Fibroblast of lung (primary cell): ENCODE measurements at regions not wholly inside any gene's neighbourhood (a gene's known extent, or its start where the extent isn't known, plus 50 kb on each side); places are given as distances from the start of the nearest gene placed in this dataset.

Source experiments
- DNase-seq, 2 donors: peaks; one replicate each; pipeline versions ENCODE4 v3.0.0 to v3.0.0-alpha.2; 2010; ENCODE audit warnings: low read depth in 2 of 2
- H2AFZ ChIP-seq: 2 replicates; pipeline ENCODE4 v1.5.1; 2012; ENCODE audit warnings: low read length, control low read depth, inconsistent platforms
- H3K27ac ChIP-seq: 2 replicates; pipeline ENCODE4 v1.5.1; 2011; ENCODE audit warnings: low read length, control low read depth; ENCODE audit not compliant: insufficient read depth
- H3K27me3 ChIP-seq: 2 replicates; pipeline ENCODE4 v1.5.1; 2011; ENCODE audit warnings: mild to moderate bottlenecking, low read length; ENCODE audit not compliant: control insufficient read depth, insufficient read depth
- H3K36me3 ChIP-seq: 2 replicates; pipeline ENCODE4 v1.5.1; 2011; ENCODE audit warnings: low read length; ENCODE audit not compliant: control insufficient read depth, insufficient read depth
- H3K4me1 ChIP-seq: 2 replicates; pipeline ENCODE4 v1.5.1; 2011; ENCODE audit warnings: low read length; ENCODE audit not compliant: control insufficient read depth, insufficient read depth; ENCODE audit errors: extremely low read depth
- H3K4me2 ChIP-seq: 2 replicates; pipeline ENCODE4 v1.5.1; 2011; ENCODE audit warnings: low read length, control low read depth; ENCODE audit not compliant: insufficient read depth; ENCODE audit errors: extremely low read depth
- H3K4me3 ChIP-seq, 4 experiments: fragments of 200-600 bp in 1 of 4; sonication (generic) in 1 of 4; replicated peaks in 1 of 4; 2 replicates each; pipeline ENCODE4 v1.5.1; 2011 to 2016; ENCODE audit warnings: low read length in 4 of 4, low read depth in 3 of 4, mild to moderate bottlenecking in 3 of 4, control low read depth in 2 of 4, inconsistent platforms in 1 of 4, mixed read lengths in 1 of 4; ENCODE audit not compliant: insufficient read depth in 1 of 4; ENCODE audit errors: control extremely low read depth in 1 of 4
- H3K79me2 ChIP-seq: 2 replicates; pipeline ENCODE4 v1.5.1; 2012; ENCODE audit warnings: mild to moderate bottlenecking, low read length, inconsistent platforms; ENCODE audit not compliant: control insufficient read depth, insufficient read depth
- H3K9ac ChIP-seq: 2 replicates; pipeline ENCODE4 v1.5.1; 2011; ENCODE audit warnings: mild to moderate bottlenecking, low read length, control low read depth; ENCODE audit not compliant: insufficient read depth
- H3K9me3 ChIP-seq: 2 replicates; pipeline ENCODE4 v1.5.1; 2012; ENCODE audit warnings: low read depth, low read length; ENCODE audit not compliant: control insufficient read depth, insufficient read depth
- H4K20me1 ChIP-seq: 2 replicates; pipeline ENCODE4 v1.5.1; 2011; ENCODE audit warnings: low read length; ENCODE audit not compliant: control insufficient read depth, insufficient read depth; ENCODE audit errors: extremely low read depth
- EZH2 ChIP-seq: IDR thresholded peaks from 2 replicates; pipeline ENCODE4 v1.5.1; 2012; ENCODE audit warnings: low read length, control low read depth, mild to moderate bottlenecking; ENCODE audit errors: missing control alignments
- TF ChIP-seq, protein P1 (sequence below), 2 donors: IDR thresholded peaks in 1 of 2; conservative IDR thresholded peaks in 1 of 2; 1 replicate in 1 of 2; 2 replicates in 1 of 2; pipeline ENCODE4 v1.5.1; 2011 to 2012; ENCODE audit warnings: low read length in 2 of 2, control low read depth in 1 of 2, inconsistent platforms in 1 of 2, low read depth in 1 of 2, mild to moderate bottlenecking in 1 of 2

DNA sequence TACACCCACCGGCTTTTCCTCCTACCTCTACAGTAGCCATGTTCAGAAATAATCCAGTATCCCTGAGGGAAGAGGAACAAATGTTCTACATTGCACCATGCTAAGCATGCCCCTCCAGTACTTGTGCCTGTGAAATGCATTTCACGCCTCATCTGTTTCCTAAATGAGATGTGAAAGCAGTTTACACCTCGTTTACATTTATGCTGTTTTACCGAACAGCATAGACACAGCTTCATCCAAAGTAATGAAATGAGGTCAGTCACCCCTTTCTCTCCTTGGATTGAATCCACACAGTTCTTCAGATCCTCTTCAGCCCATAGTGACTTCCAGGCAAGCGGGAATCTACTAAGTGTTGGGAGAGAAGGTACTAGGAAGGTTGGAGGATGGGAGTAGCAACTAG, 514.3 kb downstream of the PDCD6IP start:
- H3K27me3 ChIP-seq, result no peaks in the 10 kb centered on the region
- H3K9ac ChIP-seq, result no peak overlapping the region
- H3K4me1 ChIP-seq, result no peaks in the 10 kb centered on the region
- no peaks in the 10 kb centered on the region for H3K79me2 ChIP-seq
- no peaks in the 10 kb centered on the region for H3K36me3 ChIP-seq
- no peak overlapping the region for H2AFZ ChIP-seq
- TF ChIP-seq EZH2, result no peak
- TF ChIP-seq, protein P1, sequence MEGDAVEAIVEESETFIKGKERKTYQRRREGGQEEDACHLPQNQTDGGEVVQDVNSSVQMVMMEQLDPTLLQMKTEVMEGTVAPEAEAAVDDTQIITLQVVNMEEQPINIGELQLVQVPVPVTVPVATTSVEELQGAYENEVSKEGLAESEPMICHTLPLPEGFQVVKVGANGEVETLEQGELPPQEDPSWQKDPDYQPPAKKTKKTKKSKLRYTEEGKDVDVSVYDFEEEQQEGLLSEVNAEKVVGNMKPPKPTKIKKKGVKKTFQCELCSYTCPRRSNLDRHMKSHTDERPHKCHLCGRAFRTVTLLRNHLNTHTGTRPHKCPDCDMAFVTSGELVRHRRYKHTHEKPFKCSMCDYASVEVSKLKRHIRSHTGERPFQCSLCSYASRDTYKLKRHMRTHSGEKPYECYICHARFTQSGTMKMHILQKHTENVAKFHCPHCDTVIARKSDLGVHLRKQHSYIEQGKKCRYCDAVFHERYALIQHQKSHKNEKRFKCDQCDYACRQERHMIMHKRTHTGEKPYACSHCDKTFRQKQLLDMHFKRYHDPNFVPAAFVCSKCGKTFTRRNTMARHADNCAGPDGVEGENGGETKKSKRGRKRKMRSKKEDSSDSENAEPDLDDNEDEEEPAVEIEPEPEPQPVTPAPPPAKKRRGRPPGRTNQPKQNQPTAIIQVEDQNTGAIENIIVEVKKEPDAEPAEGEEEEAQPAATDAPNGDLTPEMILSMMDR (conservative IDR thresholded peaks at IDR 0.05 in 1 of 2, IDR thresholded peaks at IDR 0.05 in 1 of 2; ENCODE audit: low read depth in 1 of 2, low read length in 2 of 2), result no peak
- no peak overlapping the region for H3K4me3 ChIP-seq
- no peak overlapping the region for H3K27ac ChIP-seq
- H3K4me2 ChIP-seq, result no peak overlapping the region
- H3K9me3 ChIP-seq, result no peaks in the 10 kb centered on the region
- no peak for DNase-seq
- no peaks in the 10 kb centered on the region for H4K20me1 ChIP-seq

DNA sequence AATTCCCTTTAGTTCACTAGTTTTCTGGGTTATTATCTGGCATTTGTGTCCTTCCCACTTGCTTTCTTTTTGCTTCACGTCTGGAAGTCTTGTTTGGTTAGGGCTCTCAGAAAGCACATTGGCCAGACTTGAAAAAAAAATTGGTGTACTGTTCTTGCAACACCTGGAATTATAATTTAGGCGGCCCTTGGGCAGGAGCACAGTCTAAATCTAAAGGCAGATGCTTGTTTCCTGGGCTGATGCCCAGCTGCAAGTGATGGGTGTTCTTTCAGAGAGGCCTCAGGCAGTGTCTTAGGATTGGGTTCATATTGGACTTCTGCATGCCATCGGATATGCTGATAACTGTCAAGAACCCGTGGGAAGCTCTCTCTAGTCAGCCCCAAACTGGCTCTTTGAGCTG, 521.5 kb downstream of the PDCD6IP start:
- H3K27me3 ChIP-seq, result no peaks in the 10 kb centered on the region

DNA sequence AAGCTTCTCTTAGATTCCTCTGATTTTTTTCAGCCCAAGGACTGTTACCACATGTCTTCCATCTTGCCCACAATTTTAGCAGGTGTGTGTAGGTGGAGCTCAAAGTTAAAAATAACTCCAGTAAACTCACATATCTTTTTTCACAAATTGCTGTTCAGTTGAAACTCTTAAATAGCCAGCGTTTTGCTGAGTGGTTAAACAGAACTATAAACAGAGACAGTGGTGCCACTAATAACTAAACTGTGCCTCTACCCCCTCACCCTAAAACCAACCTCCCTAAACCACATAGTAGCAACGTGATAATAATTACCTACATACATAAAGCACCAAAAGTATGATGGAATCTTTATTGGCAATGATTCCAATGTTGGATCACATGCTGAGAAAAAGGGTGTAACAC, 525.1 kb downstream of the PDCD6IP start:
- H3K36me3 ChIP-seq, result no peaks in the 10 kb centered on the region
- no peaks in the 10 kb centered on the region for H3K79me2 ChIP-seq
- DNase-seq, result no peak
- no peaks in the 10 kb centered on the region for H3K4me1 ChIP-seq
- no peak overlapping the region for H3K9ac ChIP-seq
- H3K27me3 ChIP-seq, result no peaks in the 10 kb centered on the region
- H3K27ac ChIP-seq, result no peak overlapping the region
- no peaks in the 10 kb centered on the region for H3K9me3 ChIP-seq
- no peak overlapping the region for H3K4me3 ChIP-seq
- no peak overlapping the region for H2AFZ ChIP-seq
- TF ChIP-seq, protein P1 (conservative IDR thresholded peaks at IDR 0.05 in 1 of 2, IDR thresholded peaks at IDR 0.05 in 1 of 2; ENCODE audit: low read depth in 1 of 2, low read length in 2 of 2), result no peak
- no peak for TF ChIP-seq EZH2
- no peak overlapping the region for H3K4me2 ChIP-seq
- no peaks in the 10 kb centered on the region for H4K20me1 ChIP-seq

More for the DNA sequence above, 521.5 kb downstream of the PDCD6IP start:
- Histone ChIP-seq H2AFZ (no peak overlapping the region), H3K9me3 (no peaks in the 10 kb centered on the region), H3K4me3 (no peak overlapping the region), H3K9ac (no peak overlapping the region), H3K4me2 (no peak overlapping the region), H3K36me3 (no peaks in the 10 kb centered on the region), H3K27ac (no peak overlapping the region), H3K79me2 (no peaks in the 10 kb centered on the region), H4K20me1 (no peaks in the 10 kb centered on the region), H3K4me1 (no peaks in the 10 kb centered on the region)
- no peak for DNase-seq
- TF ChIP-seq, protein P1 (conservative IDR thresholded peaks at IDR 0.05 in 1 of 2, IDR thresholded peaks at IDR 0.05 in 1 of 2; ENCODE audit: low read depth in 1 of 2, low read length in 2 of 2), result no peak
- no peak for TF ChIP-seq EZH2
